HCT116 (cell line): ENCODE measurements at regions not wholly inside any gene's neighbourhood (a gene's known extent, or its start where the extent isn't known, plus 50 kb on each side); places are given as distances from the start of the nearest gene placed in this dataset.

Source experiments
- ATAC-seq: fragments of 200-7000 bp; cut with Tn5 transposase; 2 replicates; pipeline ENCODE4 v1.9.1; 2020; ENCODE audit warnings: mild to moderate bottlenecking, moderate library complexity
- BruUV-seq: library from RNA; stranded (reverse); fragments of 400-500 nt; replicated peaks from 2 replicates; lab custom pipeline; 2021; lab: Mats Ljungman, UMichigan
- CTCF ChIA-PET: fragments of 300-600 bp; sonication (Branson Sonifier 250); formaldehyde crosslinking; loops from one replicate; lab custom pipeline; 2021; ENCODE audit warnings: antibody characterized with exemption; lab: Charles Lee
- POLR2A ChIA-PET: fragments of 300-600, 350-600 bp; sonication (Branson Sonifier 250); formaldehyde crosslinking; loops from one replicate; lab custom pipeline; 2021; ENCODE audit warnings: antibody characterized with exemption; lab: Charles Lee
- RAD21 ChIA-PET, 2 experiments: fragments of 300-600 bp; sonication (Branson Sonifier 250); formaldehyde crosslinking; loops; one replicate each; lab custom pipeline; 2023; ENCODE audit warnings: low total read pairs in 2 of 2; ENCODE audit not compliant: uncharacterized antibody in 2 of 2, unreplicated experiment in 2 of 2, low non-redundant PET in 1 of 2; lab: Charles Lee
- DNase-seq: peaks from one replicate; pipeline ENCODE4 v3.0.0-alpha.2; 2010; ENCODE audit warnings: low read depth, low spot score
- H2AFZ ChIP-seq: fragments of 200-600 bp; shearing (Covaris generic), sonication (generic); 2 replicates; pipeline ENCODE4 v1.6.1; 2017; ENCODE audit warnings: low read depth, mixed run types, mixed read lengths, antibody characterized with exemption, low read length; ENCODE audit not compliant: poor library complexity, severe bottlenecking
- H3K27ac ChIP-seq: 2 replicates; pipeline ENCODE4 v1.5.1; 2012; ENCODE audit warnings: low read depth, low read length
- H3K27me3 ChIP-seq: fragments of 200-600 bp; sonication (generic); 2 replicates; pipeline ENCODE4 v1.6.1; 2016; ENCODE audit warnings: mixed run types, low read length, mixed read lengths; ENCODE audit not compliant: insufficient read depth
- H3K36me3 ChIP-seq, 2 experiments: fragments of 200-500 bp in 1 of 2; fragments of 200-600 bp in 1 of 2; sonication (Bioruptor generic) in 1 of 2; sonication (generic) in 1 of 2; 2 replicates each; pipeline versions ENCODE4 v1.5.1 to v1.6.1; 2014 to 2016; ENCODE audit warnings: low read length in 2 of 2, inconsistent platforms in 1 of 2, mixed read lengths in 1 of 2, mixed run types in 1 of 2; ENCODE audit not compliant: insufficient read depth in 2 of 2, control insufficient read depth in 1 of 2
- H3K4me1 ChIP-seq, 2 experiments: fragments of 200-600 bp in 1 of 2; sonication (generic) in 1 of 2; 2 replicates each; pipeline versions ENCODE4 v1.5.1 to v1.6.1; 2012 to 2017; ENCODE audit warnings: low read length in 2 of 2, inconsistent platforms in 1 of 2, mild to moderate bottlenecking in 1 of 2, mixed read lengths in 1 of 2, mixed run types in 1 of 2, moderate library complexity in 1 of 2; ENCODE audit not compliant: insufficient read depth in 2 of 2, control insufficient read depth in 1 of 2
- H3K4me2 ChIP-seq: fragments of 200-600 bp; sonication (generic); 2 replicates; pipeline ENCODE4 v1.6.1; 2017; ENCODE audit warnings: mixed run types, low read length, mixed read lengths
- H3K4me3 ChIP-seq, 2 experiments: fragments of 200-600 bp in 1 of 2; sonication (generic) in 1 of 2; replicated peaks in 1 of 2; 2 replicates each; pipeline ENCODE4 v1.5.1; 2011 to 2016; ENCODE audit warnings: low read length in 2 of 2, control low read depth in 1 of 2, low read depth in 1 of 2, mild to moderate bottlenecking in 1 of 2, mixed read lengths in 1 of 2, mixed run types in 1 of 2
- H3K79me2 ChIP-seq: fragments of 200-600 bp; sonication (generic); 2 replicates; pipeline ENCODE4 v1.6.1; 2017; ENCODE audit warnings: mild to moderate bottlenecking, mixed run types, low read length, moderate library complexity, mixed read lengths; ENCODE audit not compliant: insufficient read depth
- H3K9ac ChIP-seq: fragments of 200-600 bp; sonication (generic); 2 replicates; pipeline ENCODE4 v1.6.1; 2016; ENCODE audit warnings: low read length, mixed read lengths
- H3K9me2 ChIP-seq: fragments of 200-600 bp; sonication (generic), shearing (Covaris generic); 2 replicates; pipeline ENCODE4 v1.6.1; 2017; ENCODE audit warnings: mixed run types, mild to moderate bottlenecking, moderate library complexity; ENCODE audit not compliant: insufficient read depth
- H3K9me3 ChIP-seq, 2 experiments: fragments of 200-500 bp in 1 of 2; fragments of 200-600 bp in 1 of 2; sonication (Bioruptor generic) in 1 of 2; sonication (generic) in 1 of 2; 2 replicates each; pipeline ENCODE4 v1.6.1; 2014 to 2017; ENCODE audit warnings: low read length in 2 of 2, mixed read lengths in 2 of 2, inconsistent platforms in 1 of 2, low read depth in 1 of 2, mild to moderate bottlenecking in 1 of 2, mixed run types in 1 of 2, moderate library complexity in 1 of 2; ENCODE audit not compliant: control insufficient read depth in 1 of 2, insufficient read depth in 1 of 2
- H4K20me1 ChIP-seq: fragments of 200-600 bp; sonication (generic), shearing (Covaris generic); 2 replicates; pipeline ENCODE4 v1.6.1; 2017; ENCODE audit warnings: mixed run types, mild to moderate bottlenecking, moderate library complexity; ENCODE audit not compliant: insufficient read depth
- CEBPB ChIP-seq: IDR thresholded peaks from 2 replicates; pipeline ENCODE4 v1.6.1; 2012; ENCODE audit warnings: low read depth
- CTCF ChIP-seq, 3 experiments: fragments of 200-600 bp in 1 of 3; sonication (generic) in 1 of 3; IDR thresholded peaks in 2 of 3; conservative IDR thresholded peaks in 1 of 3; 2 replicates each; pipeline ENCODE4 v1.5.1; 2012 to 2017; ENCODE audit warnings: low read depth in 2 of 3, low read length in 2 of 3, antibody characterized with exemption in 1 of 3, borderline replicate concordance in 1 of 3, control low read depth in 1 of 3, mild to moderate bottlenecking in 1 of 3, mixed read lengths in 1 of 3, mixed run types in 1 of 3, moderate library complexity in 1 of 3; ENCODE audit not compliant: insufficient read depth in 1 of 3
- EGR1 ChIP-seq: IDR thresholded peaks from 2 replicates; pipeline ENCODE4 v1.6.1; 2012; ENCODE audit warnings: low read depth
- EZH2 ChIP-seq: fragments of 200-600 bp; sonication (generic); IDR thresholded peaks from 2 replicates; pipeline ENCODE4 v1.6.1; 2017; ENCODE audit warnings: antibody characterized with exemption, mixed run types
- EZH2phosphoT487 ChIP-seq: fragments of 200-600 bp; IDR thresholded peaks from 2 replicates; pipeline ENCODE4 v1.6.1; 2018; ENCODE audit warnings: antibody characterized with exemption, borderline replicate concordance
- MAX ChIP-seq: IDR thresholded peaks from 2 replicates; pipeline ENCODE4 v1.6.1; 2012
- RAD21 ChIP-seq: IDR thresholded peaks from 2 replicates; pipeline ENCODE4 v1.6.1; 2012; ENCODE audit warnings: low read depth, mild to moderate bottlenecking
- REST ChIP-seq: IDR thresholded peaks from 2 replicates; pipeline ENCODE4 v1.6.1; 2012; ENCODE audit warnings: low read depth
- SP1 ChIP-seq: IDR thresholded peaks from 2 replicates; pipeline ENCODE4 v1.6.1; 2012; ENCODE audit warnings: low read depth
- ZBTB33 ChIP-seq: IDR thresholded peaks from 2 replicates; pipeline ENCODE4 v1.6.1; 2011; ENCODE audit warnings: mild to moderate bottlenecking, low read length, moderate library complexity; ENCODE audit not compliant: insufficient replicate concordance; ENCODE audit errors: extremely low read depth
- ZNF274 ChIP-seq: fragments of 200-500 bp; sonication (Bioruptor generic); IDR thresholded peaks from 2 replicates; pipeline ENCODE4 v1.6.1; 2014; ENCODE audit warnings: mild to moderate bottlenecking, low read depth, low read length, inconsistent platforms
- intact Hi-C: fragments of 100-400 bp; cut with micrococcal nuclease; formaldehyde crosslinking; loops from 2 replicates; pipeline ENCODE4 v1.10.0; 2022

GRCh38 chr5:28558196-28558595, 1519.8 kb upstream of the CDH9 start:
- BruUV-seq = no TSS peak
- no peak overlapping the region for H3K4me2 ChIP-seq
- H2AFZ ChIP-seq = no peak overlapping the region
- DNase-seq = no peak
- H3K27ac ChIP-seq = no peak overlapping the region
- TF ChIP-seq SP1 (no peak), EZH2 (no peak), ZBTB33 (no peak), EZH2phosphoT487 (no peak), ZNF274 (no peak), EGR1 (no peak), CTCF (IDR thresholded peaks at IDR 0.05 in 2 of 3, conservative IDR thresholded peaks at IDR 0.05 in 1 of 3; ENCODE audit: borderline replicate concordance in 1 of 3, insufficient read depth in 1 of 3, low read depth in 2 of 3, low read length in 2 of 3) (no peak), CEBPB (no peak), RAD21 (no peak), REST (no peak), MAX (no peak)
- no peaks in the 10 kb centered on the region for H3K4me1 ChIP-seq
- no peak overlapping the region for H3K4me3 ChIP-seq
- CTCF ChIA-PET = no interaction called here
- H4K20me1 ChIP-seq = no peaks in the 10 kb centered on the region
- H3K36me3 ChIP-seq = no peaks in the 10 kb centered on the region
- no peaks in the 10 kb centered on the region for H3K9me2 ChIP-seq
- H3K79me2 ChIP-seq = no peaks in the 10 kb centered on the region
- no peak overlapping the region for H3K9ac ChIP-seq
- intact Hi-C loops = no loop called here
- H3K27me3 ChIP-seq = no peaks in the 10 kb centered on the region
- ATAC-seq = no peak
- POLR2A ChIA-PET = no interaction called here
- H3K9me3 ChIP-seq = peaks cover 0 to 9% of the 10 kb centered on the region in 2 experiments; a peak in 2 of 4 replicates
- RAD21 ChIA-PET = no interaction called here
